ENCODE measurements at regions not wholly inside any gene's neighbourhood (a gene's known extent, or its start where the extent isn't known, plus 50 kb on each side); places are given as distances from the start of the nearest gene placed in this dataset.

DNA sequence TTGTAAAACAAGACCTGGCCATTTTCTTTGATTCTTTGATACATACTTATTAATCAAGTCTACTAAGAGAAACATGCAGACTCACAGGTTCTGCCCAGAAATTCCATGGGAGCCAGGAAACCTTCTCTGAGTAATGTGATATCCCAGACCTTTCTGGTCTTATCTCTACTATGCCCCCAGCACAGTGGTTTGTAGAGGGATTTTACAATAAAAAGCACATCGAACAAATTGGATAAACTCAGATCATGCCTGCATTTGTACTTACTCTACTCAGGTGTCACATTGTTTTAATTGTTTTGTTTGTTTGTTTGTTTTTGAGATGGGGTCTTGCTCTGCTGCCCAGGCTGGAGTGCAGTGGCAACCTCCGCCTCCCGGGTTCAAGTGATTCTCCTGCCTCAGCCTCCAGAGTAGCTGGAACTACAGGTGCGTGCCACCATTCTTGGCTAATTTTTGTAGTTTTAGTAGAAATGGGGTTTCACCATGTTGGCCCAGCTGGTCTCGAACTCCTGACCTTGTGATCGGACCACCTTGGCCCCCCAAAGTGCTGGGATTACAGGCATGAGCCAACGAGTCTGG, 179.5 kb downstream of the ZNF608 start:
- FAIRE-seq: no peak
- Histone ChIP-seq H3K27me3 (no peaks in the 10 kb centered on the region), H3K9me3 (no peaks in the 10 kb centered on the region), H3K36me3 (no peaks in the 10 kb centered on the region), H3K27ac (no peak overlapping the region), H3K4me3 (no peak overlapping the region), H3K4me1 (no peaks in the 10 kb centered on the region)
- DNase-seq: no peak
- intact Hi-C loops (cut with DNase I): no loop called here
- WGBS, 2 donors: 82 to 88% methylated on average over 7 of the region's 7 CpGs
- no peak for ATAC-seq
- TF ChIP-seq, protein P1, sequence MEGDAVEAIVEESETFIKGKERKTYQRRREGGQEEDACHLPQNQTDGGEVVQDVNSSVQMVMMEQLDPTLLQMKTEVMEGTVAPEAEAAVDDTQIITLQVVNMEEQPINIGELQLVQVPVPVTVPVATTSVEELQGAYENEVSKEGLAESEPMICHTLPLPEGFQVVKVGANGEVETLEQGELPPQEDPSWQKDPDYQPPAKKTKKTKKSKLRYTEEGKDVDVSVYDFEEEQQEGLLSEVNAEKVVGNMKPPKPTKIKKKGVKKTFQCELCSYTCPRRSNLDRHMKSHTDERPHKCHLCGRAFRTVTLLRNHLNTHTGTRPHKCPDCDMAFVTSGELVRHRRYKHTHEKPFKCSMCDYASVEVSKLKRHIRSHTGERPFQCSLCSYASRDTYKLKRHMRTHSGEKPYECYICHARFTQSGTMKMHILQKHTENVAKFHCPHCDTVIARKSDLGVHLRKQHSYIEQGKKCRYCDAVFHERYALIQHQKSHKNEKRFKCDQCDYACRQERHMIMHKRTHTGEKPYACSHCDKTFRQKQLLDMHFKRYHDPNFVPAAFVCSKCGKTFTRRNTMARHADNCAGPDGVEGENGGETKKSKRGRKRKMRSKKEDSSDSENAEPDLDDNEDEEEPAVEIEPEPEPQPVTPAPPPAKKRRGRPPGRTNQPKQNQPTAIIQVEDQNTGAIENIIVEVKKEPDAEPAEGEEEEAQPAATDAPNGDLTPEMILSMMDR (IDR thresholded peaks at IDR 0.05): no peak

DNA sequence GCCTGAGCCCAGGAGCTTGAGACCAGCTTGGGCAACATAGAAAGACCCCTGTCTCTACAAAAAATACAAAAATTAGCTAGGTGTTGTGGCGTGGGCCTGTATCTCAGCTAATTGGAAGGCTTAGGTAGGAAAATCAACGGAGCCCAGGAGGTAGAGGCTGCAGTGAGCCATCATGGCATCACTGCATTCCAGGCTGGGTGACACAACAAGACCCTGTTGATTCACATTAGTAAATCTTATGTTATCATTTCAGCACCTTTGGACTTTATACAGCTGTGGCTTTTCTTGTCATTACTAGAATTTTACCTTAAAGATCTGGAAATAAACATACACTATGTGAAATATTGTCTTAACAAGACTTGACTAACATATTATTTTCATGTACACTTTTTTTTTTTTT, 185.0 kb downstream of the ZNF608 start:
- Histone ChIP-seq H3K27me3 (no peaks in the 10 kb centered on the region), H3K36me3 (no peaks in the 10 kb centered on the region), H3K27ac (no peak overlapping the region), H3K4me3 (no peak overlapping the region), H3K4me1 (no peaks in the 10 kb centered on the region), H3K9me3 (no peaks in the 10 kb centered on the region)
- intact Hi-C loops (cut with DNase I): no loop called here
- 92 to 96% methylated on average over 2 of the region's 2 CpGs for WGBS, 2 donors
- FAIRE-seq (no peak), DNase-seq (no peak), ATAC-seq (no peak)
- TF ChIP-seq, protein P1 (IDR thresholded peaks at IDR 0.05): no peak

DNA sequence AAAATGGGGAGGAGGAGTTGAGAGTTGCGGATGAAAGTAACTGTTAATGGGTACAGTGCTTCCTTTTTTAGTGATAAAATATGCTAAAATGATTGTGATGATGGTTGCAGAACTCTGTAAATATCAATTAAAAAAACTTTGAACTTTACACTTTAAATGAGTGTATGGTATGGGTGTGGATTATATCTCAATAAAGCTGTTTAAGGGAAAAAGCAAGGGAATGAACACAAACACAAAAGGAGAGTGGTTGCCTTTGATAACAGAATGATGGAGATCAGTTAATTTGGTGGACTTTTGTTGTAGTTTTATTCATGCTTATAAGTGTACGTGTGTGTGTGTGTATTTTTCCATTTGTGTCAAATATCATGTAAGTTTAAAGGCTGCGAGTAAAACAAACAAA, 186.1 kb downstream of the ZNF608 start:
- Histone ChIP-seq H3K4me1 (no peaks in the 10 kb centered on the region), H3K27ac (no peak overlapping the region), H3K36me3 (no peaks in the 10 kb centered on the region), H3K9me3 (no peaks in the 10 kb centered on the region), H3K4me3 (no peak overlapping the region), H3K27me3 (no peaks in the 10 kb centered on the region)
- TF ChIP-seq, protein P1 (IDR thresholded peaks at IDR 0.05): no peak
- DNase-seq (no peak), ATAC-seq (no peak), FAIRE-seq (no peak)
- 68 to 88% methylated on average over 3 of the region's 3 CpGs for WGBS, 2 donors
- intact Hi-C loops (cut with DNase I): no loop called here

DNA sequence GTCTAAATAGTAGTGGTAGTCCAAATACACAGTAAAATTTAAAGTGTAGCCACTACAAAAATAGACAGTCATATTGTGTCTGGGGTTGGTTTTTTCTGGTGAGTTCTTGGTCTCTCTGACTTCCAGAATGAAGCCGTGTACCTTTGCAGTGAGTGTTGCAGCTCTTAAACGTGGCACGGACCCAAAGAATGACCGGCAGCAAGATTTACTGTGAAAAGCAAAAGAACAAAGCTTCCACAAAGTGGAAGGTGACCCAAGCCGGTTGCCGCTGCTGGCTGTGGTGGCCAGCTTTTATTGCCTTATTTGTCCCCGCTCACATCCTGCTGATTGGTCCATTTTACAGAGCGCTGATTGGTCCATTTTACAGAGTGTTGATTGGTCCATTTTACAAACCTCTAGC, 188.7 kb downstream of the ZNF608 start:
- no peak overlapping the region for H3K4me3 ChIP-seq
- TF ChIP-seq, protein P1 (IDR thresholded peaks at IDR 0.05): no peak
- no peaks in the 10 kb centered on the region for H3K36me3 ChIP-seq
- H3K4me1 ChIP-seq: no peaks in the 10 kb centered on the region
- no peak overlapping the region for H3K27ac ChIP-seq
- intact Hi-C loops (cut with DNase I): no loop called here
- no peaks in the 10 kb centered on the region for H3K27me3 ChIP-seq
- no peak for FAIRE-seq
- H3K9me3 ChIP-seq: no peaks in the 10 kb centered on the region
- ATAC-seq: no peak
- 92 to 97% methylated on average over 8 of the region's 8 CpGs for WGBS, 2 donors
- DNase-seq: no peak

DNA sequence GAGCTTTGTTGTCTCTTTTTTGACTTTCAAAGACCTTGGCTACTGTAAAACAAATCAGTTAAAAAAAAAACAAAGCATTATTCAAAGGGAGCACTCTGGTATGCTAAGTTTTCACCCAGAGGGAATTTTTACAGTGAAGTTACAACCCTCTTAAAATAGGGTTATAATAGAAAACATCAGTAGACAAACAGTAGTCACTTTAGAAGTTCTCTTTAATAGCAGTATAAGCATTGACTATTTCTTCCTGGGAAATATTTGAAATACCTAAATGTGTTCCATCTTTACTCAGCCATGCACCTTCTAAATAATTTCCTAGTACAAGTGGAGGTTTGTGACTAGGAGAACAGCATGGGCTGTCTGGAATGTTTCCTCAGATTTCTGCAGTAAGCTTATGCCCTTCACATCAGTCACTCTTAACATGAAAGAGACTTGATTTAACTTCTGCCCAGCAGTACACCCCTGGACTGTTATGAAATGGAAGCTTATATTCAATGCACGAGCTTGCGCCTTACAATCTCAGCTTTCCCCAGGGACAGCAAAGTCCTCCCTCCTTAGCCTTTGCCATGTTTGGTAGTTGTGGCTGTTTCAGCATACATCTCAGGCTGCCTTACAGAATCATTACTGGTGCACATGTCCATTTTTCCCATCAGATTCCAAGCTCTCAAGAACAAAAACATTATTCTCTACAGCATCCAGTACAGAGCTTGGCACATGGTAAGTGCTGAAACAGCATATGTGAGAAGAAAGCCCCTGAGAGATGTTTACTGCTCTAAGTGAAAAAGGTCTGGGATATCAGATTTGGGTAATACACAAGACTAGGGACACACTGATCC, 191.5 kb downstream of the ZNF608 start:
- ATAC-seq: no peak
- TF ChIP-seq, protein P1 (IDR thresholded peaks at IDR 0.05): no peak
- 86 to 91% methylated on average over 2 of the region's 2 CpGs for WGBS, 2 donors
- no peaks in the 10 kb centered on the region for H3K9me3 ChIP-seq
- intact Hi-C loops (cut with DNase I): no loop called here
- H3K4me1 ChIP-seq: peaks cover 0 to 8% (median 5%) of the 10 kb centered on the region in 3 donors
- no peak overlapping the region for H3K27ac ChIP-seq
- DNase-seq: no peak
- no peaks in the 10 kb centered on the region for H3K36me3 ChIP-seq
- no peak overlapping the region for H3K4me3 ChIP-seq
- no peaks in the 10 kb centered on the region for H3K27me3 ChIP-seq
- FAIRE-seq: no peak
